ENCODE measurements at regions not wholly inside any gene's neighbourhood (a gene's known extent, or its start where the extent isn't known, plus 50 kb on each side); places are given as distances from the start of the nearest gene placed in this dataset.

GRCh38 chr2:239679755-239680154, 278.9 kb upstream of the HDAC4 start:
- TF ChIP-seq CREB1 (CRISPR knock-in tag; IDR thresholded peaks at IDR 0.05; ENCODE audit: low read depth) (no peak), CTCF (conservative IDR thresholded peaks at IDR 0.05; ENCODE audit: low read depth in 2 of 2) (no peak), REST (IDR thresholded peaks at IDR 0.05; ENCODE audit: unreplicated experiment) (no peak), EZH2 (IDR thresholded peaks at IDR 0.05; ENCODE audit: low read depth, unreplicated experiment) (no peak), NANOG (IDR thresholded peaks at IDR 0.05; ENCODE audit: borderline replicate concordance) (no peak), POLR2AphosphoS5 (IDR thresholded peaks at IDR 0.05; ENCODE audit: low read depth) (no peak), EZH2phosphoT487 (IDR thresholded peaks at IDR 0.05; ENCODE audit: unreplicated experiment) (no peak), ZNF331 (CRISPR knock-in tag; IDR thresholded peaks at IDR 0.05; ENCODE audit: low read depth) (no peak)
